Prostate gland (tissue), 2 donors: ENCODE measurements at regions not wholly inside any gene's neighbourhood (a gene's known extent, or its start where the extent isn't known, plus 50 kb on each side); places are given as distances from the start of the nearest gene placed in this dataset.

ENCODE experiments used
- DNase-seq: peaks from one replicate; pipeline ENCODE4 v3.0.0-alpha.2; 2019; ENCODE audit warnings: low spot score
- H3K27ac ChIP-seq, 2 donors: fragments of 200-600 bp; sonication (generic); 2 replicates each; pipeline ENCODE4 v1.5.1; 2017 to 2019
- H3K27me3 ChIP-seq: fragments of 200-600 bp; sonication (generic); replicated peaks from 2 replicates; pipeline ENCODE4 v1.5.1; 2019; ENCODE audit not compliant: insufficient read depth
- H3K36me3 ChIP-seq, 2 donors: fragments of 200-600 bp; sonication (generic); 1 replicate in 1 of 2; 2 replicates in 1 of 2; pipeline versions ENCODE4 v1.5.1 to v1.8.1; 2017 to 2019
- H3K4me1 ChIP-seq: fragments of 200-600 bp; sonication (generic); replicated peaks from 2 replicates; pipeline ENCODE4 v1.5.1; 2019
- H3K4me3 ChIP-seq, 2 donors: fragments of 200-600 bp; sonication (generic); 2 replicates each; pipeline ENCODE4 v1.5.1; 2017 to 2019
- H3K9me3 ChIP-seq: fragments of 200-600 bp; sonication (generic); 2 replicates; pipeline ENCODE4 v1.5.1; 2017
- POLR2A ChIP-seq: fragments of 450-650 bp; IDR thresholded peaks from one replicate; pipeline ENCODE4 v1.6.1; 2016; ENCODE audit warnings: antibody characterized with exemption, mild to moderate bottlenecking
- POLR2AphosphoS5 ChIP-seq: sonication (generic); formaldehyde crosslinking; IDR thresholded peaks from one replicate; pipeline ENCODE4 v1.6.1; 2017; ENCODE audit warnings: antibody characterized with exemption
- WGBS: methylation state at CpG from one replicate; pipeline ENCODE4 v1.1.5; 2018; 5-methylcytosine and 5-hydroxymethylcytosine counted together
- intact Hi-C: fragments of 100-400 bp; cut with DNase I; formaldehyde crosslinking; loops from one replicate; pipeline ENCODE4 v1.14.2; 2022
- TF ChIP-seq, protein P1 (sequence below), 4 experiments: fragments of 200-600 bp in 2 of 4; fragments of 450-650 bp in 2 of 4; sonication (generic) in 2 of 4; IDR thresholded peaks; 1 replicate in 3 of 4; 2 replicates in 1 of 4; pipeline ENCODE4 v1.5.1; 2016 to 2019; ENCODE audit warnings: antibody characterized with exemption in 4 of 4, mild to moderate bottlenecking in 2 of 4, moderate library complexity in 2 of 4

DNA sequence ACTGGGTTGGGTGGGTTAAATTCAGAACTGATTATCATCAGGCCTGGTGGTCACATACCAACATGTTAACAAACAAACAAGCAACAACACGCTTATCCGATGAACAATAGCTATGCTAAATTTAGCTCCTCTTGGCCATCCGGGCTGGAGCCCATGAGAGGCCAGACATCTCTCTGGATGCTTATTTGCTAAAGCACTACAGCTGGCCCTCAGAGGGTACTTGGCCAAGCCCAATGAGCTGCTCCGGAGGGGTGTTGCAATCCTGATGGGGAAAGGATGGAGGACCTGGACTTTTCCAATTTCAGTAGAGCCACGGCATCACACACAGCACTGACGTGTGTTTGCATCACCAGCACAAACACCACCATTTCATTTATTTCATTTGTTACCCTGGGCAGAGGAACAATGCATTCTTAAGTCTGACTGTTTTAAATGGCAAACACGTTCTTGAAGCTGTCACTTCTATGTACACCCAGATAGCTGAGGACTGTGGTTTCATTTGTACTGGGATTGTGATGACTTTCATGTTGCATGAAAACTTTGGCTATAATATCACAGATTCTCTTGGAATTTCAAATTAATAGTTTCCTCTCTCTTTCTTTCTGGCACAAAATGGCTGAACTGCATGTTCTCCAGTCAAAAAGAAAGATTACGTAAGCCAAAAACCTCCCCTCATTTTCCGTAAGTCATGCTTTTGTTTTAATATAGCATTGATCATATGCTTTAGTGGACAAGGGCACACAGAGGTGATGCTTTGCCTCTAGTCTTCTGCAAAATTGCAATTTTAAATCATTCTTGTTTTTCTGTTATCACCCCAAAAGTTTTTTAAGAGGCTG lies 359.8 kb upstream of the KAZN start:
- Histone ChIP-seq H3K4me3 (no peak overlapping the region), H3K9me3 (no peaks in the 10 kb centered on the region), H3K36me3 (no peaks in the 10 kb centered on the region), H3K27ac (no peak overlapping the region), H3K4me1 (no peaks in the 10 kb centered on the region), H3K27me3 (peaks cover 2% of the 10 kb centered on the region)
- DNase-seq = no peak
- intact Hi-C loops = no loop called here
- no peak for TF ChIP-seq POLR2A
- TF ChIP-seq POLR2AphosphoS5 = no peak
- TF ChIP-seq, protein P1, sequence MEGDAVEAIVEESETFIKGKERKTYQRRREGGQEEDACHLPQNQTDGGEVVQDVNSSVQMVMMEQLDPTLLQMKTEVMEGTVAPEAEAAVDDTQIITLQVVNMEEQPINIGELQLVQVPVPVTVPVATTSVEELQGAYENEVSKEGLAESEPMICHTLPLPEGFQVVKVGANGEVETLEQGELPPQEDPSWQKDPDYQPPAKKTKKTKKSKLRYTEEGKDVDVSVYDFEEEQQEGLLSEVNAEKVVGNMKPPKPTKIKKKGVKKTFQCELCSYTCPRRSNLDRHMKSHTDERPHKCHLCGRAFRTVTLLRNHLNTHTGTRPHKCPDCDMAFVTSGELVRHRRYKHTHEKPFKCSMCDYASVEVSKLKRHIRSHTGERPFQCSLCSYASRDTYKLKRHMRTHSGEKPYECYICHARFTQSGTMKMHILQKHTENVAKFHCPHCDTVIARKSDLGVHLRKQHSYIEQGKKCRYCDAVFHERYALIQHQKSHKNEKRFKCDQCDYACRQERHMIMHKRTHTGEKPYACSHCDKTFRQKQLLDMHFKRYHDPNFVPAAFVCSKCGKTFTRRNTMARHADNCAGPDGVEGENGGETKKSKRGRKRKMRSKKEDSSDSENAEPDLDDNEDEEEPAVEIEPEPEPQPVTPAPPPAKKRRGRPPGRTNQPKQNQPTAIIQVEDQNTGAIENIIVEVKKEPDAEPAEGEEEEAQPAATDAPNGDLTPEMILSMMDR (IDR thresholded peaks at IDR 0.05) = no peak
- 61% methylated on average over 9 of the region's 9 CpGs for WGBS

DNA sequence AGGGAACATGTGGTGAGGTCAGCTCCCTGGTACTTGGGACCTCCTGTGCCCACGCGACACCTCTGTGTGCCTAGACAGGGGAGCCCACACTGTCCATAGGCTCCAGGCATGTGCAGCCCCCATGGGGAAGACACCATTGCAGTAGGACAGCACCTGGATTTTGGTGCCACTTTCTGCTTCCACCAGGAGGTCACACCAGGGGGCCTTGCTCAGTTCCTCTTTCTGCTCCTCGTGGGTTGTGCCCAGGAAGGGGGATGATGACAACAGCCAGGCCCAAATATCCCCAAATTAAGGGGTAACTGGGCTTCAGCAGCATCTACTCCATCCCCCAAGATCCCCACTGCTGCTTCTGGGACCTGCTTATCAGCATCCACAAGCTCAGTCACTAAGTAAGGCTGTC lies 358.2 kb upstream of the KAZN start:
- TF ChIP-seq POLR2AphosphoS5 (no peak), POLR2A (no peak)
- TF ChIP-seq, protein P1 (IDR thresholded peaks at IDR 0.05) = no peak
- Histone ChIP-seq H3K4me3 (no peak overlapping the region), H3K9me3 (no peaks in the 10 kb centered on the region), H3K36me3 (no peaks in the 10 kb centered on the region), H3K27me3 (peaks cover 2% of the 10 kb centered on the region), H3K27ac (no peak overlapping the region), H3K4me1 (no peaks in the 10 kb centered on the region)
- intact Hi-C loops = no loop called here
- no peak for DNase-seq
- 84% methylated on average over 3 of the region's 3 CpGs for WGBS

DNA sequence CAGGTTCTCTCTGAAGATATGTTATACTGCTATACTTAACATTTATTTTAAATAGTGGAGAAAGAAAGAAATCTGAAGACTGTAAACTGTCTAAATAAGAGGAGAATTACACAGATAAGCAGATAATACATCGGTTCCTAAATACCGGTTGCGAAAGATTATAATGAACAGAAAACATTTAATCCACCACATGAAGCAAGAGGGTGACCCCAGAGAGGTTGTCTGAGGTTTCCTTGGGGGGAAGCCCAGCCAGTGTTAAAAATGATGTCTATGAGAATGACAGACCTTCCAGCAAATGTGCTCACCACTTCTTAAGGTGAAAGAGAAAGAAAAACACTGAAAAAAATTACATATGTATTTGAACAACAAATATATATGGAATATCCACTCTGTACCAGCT lies 356.4 kb upstream of the KAZN start:
- TF ChIP-seq POLR2A (no peak), POLR2AphosphoS5 (no peak)
- TF ChIP-seq, protein P1 (IDR thresholded peaks at IDR 0.05) = no peak
- intact Hi-C loops = no loop called here
- DNase-seq = no peak
- Histone ChIP-seq H3K27me3 (peaks cover 2% of the 10 kb centered on the region), H3K4me1 (no peaks in the 10 kb centered on the region), H3K9me3 (no peaks in the 10 kb centered on the region), H3K4me3 (no peak overlapping the region), H3K36me3 (no peaks in the 10 kb centered on the region), H3K27ac (no peak overlapping the region)
- WGBS = 63% methylated on average over 3 of the region's 3 CpGs

DNA sequence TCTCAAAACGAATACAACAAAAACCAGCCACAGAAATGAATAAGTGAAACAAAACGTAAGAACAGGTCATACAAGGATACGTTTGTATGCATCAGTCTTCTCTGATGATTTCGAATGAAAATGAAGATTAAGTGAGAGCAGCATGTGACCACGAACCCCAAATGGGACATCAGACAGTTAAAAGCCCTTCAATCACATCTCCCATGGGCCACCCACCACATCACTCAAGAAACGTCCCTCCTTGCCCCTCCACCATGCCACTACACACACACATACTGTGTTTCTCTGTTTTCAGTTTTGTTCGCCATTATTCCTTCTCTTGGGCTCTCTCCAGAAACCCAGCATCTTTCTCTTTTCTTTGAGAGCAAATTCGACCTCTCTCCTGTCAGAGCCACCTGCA lies 355.6 kb upstream of the KAZN start:
- H3K9me3 ChIP-seq = no peaks in the 10 kb centered on the region
- no peak overlapping the region for H3K4me3 ChIP-seq
- 88% methylated on average over 8 of the region's 8 CpGs for WGBS
- TF ChIP-seq, protein P1 (IDR thresholded peaks at IDR 0.05) = no peak
- TF ChIP-seq POLR2AphosphoS5 (no peak), POLR2A (no peak)
- H3K36me3 ChIP-seq = no peaks in the 10 kb centered on the region
- no peak for DNase-seq
- H3K27me3 ChIP-seq = no peaks in the 10 kb centered on the region
- no peaks in the 10 kb centered on the region for H3K4me1 ChIP-seq
- intact Hi-C loops = no loop called here
- H3K27ac ChIP-seq = no peak overlapping the region

DNA sequence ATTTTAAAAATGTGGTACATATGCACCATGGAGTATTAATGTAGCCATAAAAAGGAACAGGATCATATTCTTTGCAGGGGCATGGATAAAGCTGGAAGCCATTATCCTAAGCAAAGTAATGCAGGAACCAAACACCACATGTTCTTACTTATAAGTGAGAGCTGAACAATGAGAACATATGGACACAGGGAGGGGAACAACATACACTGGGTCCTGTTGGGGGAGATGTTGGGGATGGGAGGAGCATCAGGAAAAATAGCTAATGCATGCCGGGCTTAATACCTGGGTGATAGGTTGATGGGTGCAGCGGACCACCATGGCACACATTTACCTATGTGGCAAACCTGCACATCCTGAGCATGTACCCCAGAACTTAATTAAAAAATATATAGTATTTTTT lies 352.5 kb upstream of the KAZN start:
- Histone ChIP-seq H3K27me3 (no peaks in the 10 kb centered on the region), H3K36me3 (no peaks in the 10 kb centered on the region), H3K4me3 (no peak overlapping the region), H3K4me1 (no peaks in the 10 kb centered on the region), H3K27ac (no peak overlapping the region), H3K9me3 (no peaks in the 10 kb centered on the region)
- WGBS = 84% methylated on average over 2 of the region's 2 CpGs
- intact Hi-C loops = no loop called here
- DNase-seq = no peak
- no peak for TF ChIP-seq POLR2AphosphoS5
- no peak for TF ChIP-seq POLR2A
- TF ChIP-seq, protein P1 (IDR thresholded peaks at IDR 0.05) = no peak
